ENCODE measurements at regions not wholly inside any gene's neighbourhood (a gene's known extent, or its start where the extent isn't known, plus 50 kb on each side); places are given as distances from the start of the nearest gene placed in this dataset.

- no peak for DNase-seq (ENCODE audit: low read depth in 3 of 3)
Observed at GRCh38 chr3:168157099-168157700, 61.5 kb upstream of the GOLIM4 start.

DNA sequence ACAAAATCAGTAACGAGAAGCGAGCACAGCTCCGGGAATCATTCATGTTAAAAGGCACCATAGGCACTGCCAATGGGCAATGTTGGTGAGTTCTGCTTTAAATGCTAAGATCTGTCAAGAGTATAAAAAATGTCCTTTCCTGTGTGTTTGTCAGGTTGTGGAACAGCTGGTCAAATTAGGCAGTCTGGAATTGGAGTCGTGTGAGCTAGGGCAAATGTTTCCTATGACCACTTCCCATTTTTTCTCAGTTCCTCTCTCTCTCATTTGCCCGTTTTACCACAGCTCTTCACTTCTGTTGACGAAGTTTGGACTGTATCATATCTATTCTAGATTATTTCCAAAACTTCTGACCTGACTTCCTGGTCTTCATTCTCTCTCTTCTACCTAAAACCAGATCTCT is 60.8 kb upstream of the GOLIM4 start:
- no peak for DNase-seq (ENCODE audit: low read depth in 3 of 3)

GRCh38 chr3:168155303-168155702 is 59.6 kb upstream of the GOLIM4 start:
- DNase-seq (ENCODE audit: low read depth in 3 of 3): no peak

GRCh38 chr3:168154089-168154488 is 58.4 kb upstream of the GOLIM4 start:
- DNase-seq (ENCODE audit: low read depth in 3 of 3): no peak

DNA sequence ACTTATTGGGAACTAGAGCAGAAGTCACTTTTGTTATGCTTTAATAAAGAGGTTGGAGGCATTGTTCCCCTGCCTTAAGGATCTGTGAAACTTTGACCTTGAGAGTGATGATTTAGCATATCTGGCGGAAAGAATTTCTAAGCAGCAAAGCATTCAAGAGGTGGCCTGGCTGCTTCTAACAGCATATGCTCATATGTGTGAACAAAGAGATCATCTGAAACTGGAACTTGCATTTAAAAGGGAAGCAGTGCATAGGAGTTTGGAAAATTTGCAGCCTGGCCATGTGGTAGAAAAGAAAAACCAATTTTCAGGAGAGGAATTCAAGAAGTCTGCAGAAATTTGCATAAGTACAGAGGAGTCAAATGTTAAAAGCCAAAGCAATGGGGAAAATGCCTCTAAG is 56.4 kb upstream of the GOLIM4 start:
- no peak for DNase-seq (ENCODE audit: low read depth in 3 of 3)

Data from stimulated activated CD4-positive, alpha-beta T cell treated with anti-CD3 and anti-CD28 coated beads, TNF-alpha, amount 100 ng/mL, for 48 hours (primary cell).